PC-3 (cell line): ENCODE measurements at regions not wholly inside any gene's neighbourhood (a gene's known extent, or its start where the extent isn't known, plus 50 kb on each side); places are given as distances from the start of the nearest gene placed in this dataset.

Experiments used
- ATAC-seq: fragments of 200-7000 bp; cut with Tn5 transposase; 2 replicates; pipeline ENCODE4 v1.9.1; 2020; ENCODE audit warnings: mild to moderate bottlenecking, moderate library complexity
- BruUV-seq: library from RNA; stranded (reverse); fragments of 400-500 nt; replicated peaks from 2 replicates; lab custom pipeline; 2021; lab: Mats Ljungman, UMichigan
- CTCF ChIA-PET: fragments of 300-600 bp; sonication (Branson Sonifier 250); formaldehyde crosslinking; loops from one replicate; lab custom pipeline; 2022; ENCODE audit warnings: antibody characterized with exemption; lab: Charles Lee
- POLR2A ChIA-PET: fragments of 300-600 bp; sonication (Branson Sonifier 250); formaldehyde crosslinking; loops from one replicate; lab custom pipeline; 2022; ENCODE audit warnings: antibody characterized with exemption; ENCODE audit not compliant: unreplicated experiment; lab: Charles Lee
- DNase-seq: peaks from one replicate; pipeline ENCODE4 v3.0.0-alpha.2; 2015
- H2AFZ ChIP-seq: fragments of 300-600 bp; sonication (generic); 2 replicates; pipeline ENCODE4 v1.6.0; 2016; ENCODE audit warnings: antibody characterized with exemption, low read length
- H3F3A ChIP-seq: fragments of 300-600 bp; sonication (generic); one replicate; pipeline ENCODE4 v1.6.0; 2017; ENCODE audit warnings: antibody characterized with exemption, low read length, control low read depth, mild to moderate bottlenecking; ENCODE audit not compliant: unreplicated experiment
- H3K27ac ChIP-seq: fragments of 300-600 bp; sonication (generic); 2 replicates; pipeline ENCODE4 v1.5.1; 2016; ENCODE audit warnings: mild to moderate bottlenecking, low read length
- H3K27me3 ChIP-seq: fragments of 300-600 bp; sonication (generic); 2 replicates; pipeline ENCODE4 v1.6.1; 2016; ENCODE audit warnings: low read length, mixed read lengths
- H3K36me3 ChIP-seq: fragments of 300-600 bp; sonication (generic); 2 replicates; pipeline ENCODE4 v1.6.1; 2016; ENCODE audit warnings: low read depth, mixed run types, low read length, mixed read lengths
- H3K4me1 ChIP-seq: fragments of 300-600 bp; sonication (generic); 2 replicates; pipeline ENCODE4 v1.5.1; 2016; ENCODE audit warnings: low read length; ENCODE audit not compliant: insufficient read depth
- H3K4me2 ChIP-seq: fragments of 300-600 bp; sonication (generic); 2 replicates; pipeline ENCODE4 v1.6.0; 2016; ENCODE audit warnings: low read length
- H3K4me3 ChIP-seq: fragments of 300-600 bp; sonication (generic); 2 replicates; pipeline ENCODE4 v1.5.1; 2016; ENCODE audit warnings: mild to moderate bottlenecking, low read length, mixed read lengths
- H3K79me2 ChIP-seq: fragments of 300-600 bp; sonication (generic); 2 replicates; pipeline ENCODE4 v1.6.1; 2017; ENCODE audit warnings: low read length, mixed read lengths
- H3K9ac ChIP-seq: fragments of 300-600 bp; sonication (generic); 2 replicates; pipeline ENCODE4 v1.6.0; 2016; ENCODE audit warnings: mild to moderate bottlenecking, low read length
- H3K9me2 ChIP-seq: fragments of 300-600 bp; sonication (generic); replicated peaks from 2 replicates; pipeline ENCODE4 v1.6.1; 2016; ENCODE audit warnings: mixed run types, low read length, mixed read lengths
- H3K9me3 ChIP-seq: fragments of 300-600 bp; sonication (generic); 2 replicates; pipeline ENCODE4 v1.6.1; 2016; ENCODE audit warnings: low read length, mixed read lengths
- H4K20me1 ChIP-seq: fragments of 300-600 bp; sonication (generic); 2 replicates; pipeline ENCODE4 v1.6.1; 2016; ENCODE audit warnings: low read length, mixed read lengths
- CTCF ChIP-seq: fragments of 300-600 bp; sonication (generic); conservative IDR thresholded peaks from 2 replicates; pipeline ENCODE4 v1.5.1; 2017; ENCODE audit warnings: antibody characterized with exemption, low read depth, mild to moderate bottlenecking, low read length
- EZH2 ChIP-seq: fragments of 300-600 bp; sonication (generic); IDR thresholded peaks from one replicate; pipeline ENCODE4 v1.6.1; 2017; ENCODE audit warnings: antibody characterized with exemption, mild to moderate bottlenecking, low read length; ENCODE audit not compliant: unreplicated experiment
- EZH2phosphoT487 ChIP-seq: fragments of 300-600 bp; sonication (generic); IDR thresholded peaks from 2 replicates; pipeline ENCODE4 v1.6.1; 2018; ENCODE audit warnings: mild to moderate bottlenecking, antibody characterized with exemption, low read length, borderline replicate concordance
- intact Hi-C: fragments of 100-400 bp; cut with micrococcal nuclease; formaldehyde crosslinking; loops from 2 replicates; pipeline ENCODE4 v1.9.0; 2023

- no peak overlapping the region for H2AFZ ChIP-seq
- no peak for DNase-seq
- POLR2A ChIA-PET, result no interaction called here
Observed at GRCh38 chr13:30133554-30133912, 173.8 kb downstream of the KATNAL1 start.

DNA sequence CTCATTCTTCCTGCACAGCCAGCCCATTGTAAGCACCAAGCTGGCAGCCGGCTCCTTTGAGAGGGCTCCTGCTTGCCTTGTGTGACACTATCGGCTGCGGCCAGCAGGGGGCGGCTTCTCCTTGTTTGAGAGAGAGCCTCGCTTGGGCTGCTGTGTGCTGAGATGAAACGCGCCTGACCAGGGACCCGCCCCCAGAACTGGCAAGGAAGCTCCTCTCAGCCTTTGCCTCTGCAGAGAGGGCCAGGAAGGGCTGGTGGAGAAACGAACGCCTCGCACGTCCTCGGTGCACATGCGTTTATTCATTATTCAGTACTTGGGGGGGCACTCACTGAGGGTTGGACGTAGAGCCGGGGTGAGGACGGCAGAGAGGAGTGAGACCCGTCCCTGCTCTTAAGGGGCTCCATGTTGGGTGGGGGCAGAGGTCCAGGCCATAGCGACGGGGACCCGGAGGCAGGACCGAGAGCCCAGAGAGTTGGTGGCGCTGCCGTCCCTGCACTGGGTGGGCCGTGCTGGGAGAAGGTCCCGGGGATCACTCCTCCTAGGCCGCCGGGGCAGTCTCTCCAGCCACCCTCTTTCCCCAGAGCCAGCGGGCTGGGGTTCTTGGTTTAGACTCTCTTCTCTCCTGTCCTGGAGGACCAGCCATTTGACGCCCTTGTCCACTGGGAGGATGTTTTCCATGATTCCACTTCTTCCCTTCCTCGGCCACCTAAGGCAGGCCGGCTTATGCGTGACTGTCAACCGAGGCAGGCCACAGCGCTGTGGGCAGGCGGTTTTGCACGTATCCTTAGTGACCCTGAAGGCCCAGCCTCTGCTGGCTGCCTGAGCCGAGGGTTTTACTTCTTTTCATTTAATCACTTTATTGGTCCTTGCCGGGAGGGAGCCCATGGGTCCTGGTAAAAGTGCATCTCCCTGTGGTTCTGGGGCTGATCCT is 174.5 kb downstream of the KATNAL1 start:
- Histone ChIP-seq H3K27ac (no peak overlapping the region), H3K4me3 (no peak overlapping the region), H3K9me2 (no peaks in the 10 kb centered on the region), H3K79me2 (no peaks in the 10 kb centered on the region), H3K4me1 (peaks cover 7% of the 10 kb centered on the region), H3K4me2 (no peak overlapping the region), H3K9ac (no peak overlapping the region), H2AFZ (0 out of 2 replicates have a peak overlapping the region, but pooled peaks have one; percentile 4), H3K27me3 (no peaks in the 10 kb centered on the region), H3F3A (no peaks in the 10 kb centered on the region), H3K9me3 (no peaks in the 10 kb centered on the region), H4K20me1 (no peaks in the 10 kb centered on the region), H3K36me3 (no peaks in the 10 kb centered on the region)
- TF ChIP-seq EZH2 (no peak), CTCF (peak; percentile 83)
- CTCF ChIA-PET, result interaction anchor here (0.5 to 1.7 kb wide), 8 partner anchors 10 to 732 kb away, joined by 3 to 15 read pairs (median 4); partner anchors contain the start of genes KATNAL1 and UBE2L5
- BruUV-seq, result no TSS peak
- intact Hi-C loops, result loop anchor here (1.0 to 10.0 kb wide), 4 partner anchors 25 to 442 kb away; no protein-coding TSS in a partner anchor
- DNase-seq (peak; percentile 88), ATAC-seq (peak; percentile 89)
- POLR2A ChIA-PET, result interaction anchor here (0.7 kb wide), 1 partner anchor 474 kb away, joined by 4 read pairs; no protein-coding TSS in a partner anchor

More at GRCh38 chr13:30133554-30133912, 173.8 kb downstream of the KATNAL1 start:
- Histone ChIP-seq H3K4me1 (peaks cover 7% of the 10 kb centered on the region), H3K4me2 (no peak overlapping the region), H3F3A (no peaks in the 10 kb centered on the region), H4K20me1 (no peaks in the 10 kb centered on the region), H3K9me3 (no peaks in the 10 kb centered on the region), H3K27ac (no peak overlapping the region), H3K9ac (no peak overlapping the region), H3K36me3 (no peaks in the 10 kb centered on the region), H3K4me3 (no peak overlapping the region), H3K9me2 (no peaks in the 10 kb centered on the region), H3K79me2 (no peaks in the 10 kb centered on the region), H3K27me3 (no peaks in the 10 kb centered on the region)
- BruUV-seq, result no TSS peak
- CTCF ChIA-PET, result interaction anchor here (0.7 to 1.1 kb wide), 2 partner anchors 28 to 486 kb away, joined by 3 read pairs; no protein-coding TSS in a partner anchor
- ATAC-seq, result no peak
- intact Hi-C loops, result loop anchor here (2.0 to 10.0 kb wide), 2 partner anchors 261 to 441 kb away; no protein-coding TSS in a partner anchor
- no peak for TF ChIP-seq EZH2
- no peak for TF ChIP-seq CTCF
- no peak for TF ChIP-seq EZH2phosphoT487
